Neural cell (in vitro differentiated cells): ENCODE measurements at regions not wholly inside any gene's neighbourhood (a gene's known extent, or its start where the extent isn't known, plus 50 kb on each side); places are given as distances from the start of the nearest gene placed in this dataset.

Source experiments
- H2AFZ ChIP-seq: fragments of 200-600, 300-800 bp; sonication (generic), shearing (Covaris generic); 2 replicates; pipeline ENCODE4 v1.6.0; 2014; ENCODE audit warnings: low read depth, mild to moderate bottlenecking, antibody characterized with exemption, low read length, moderate library complexity
- H3F3A ChIP-seq: fragments of 200-600 bp; shearing (Covaris generic); 2 replicates; pipeline ENCODE4 v1.6.1; 2016; ENCODE audit warnings: mild to moderate bottlenecking, moderate library complexity, mixed read lengths, antibody characterized with exemption, low read length; ENCODE audit not compliant: insufficient read depth, poor library complexity, severe bottlenecking
- H3K27ac ChIP-seq: fragments of 200-600, 300-800 bp; sonication (generic), shearing (Covaris generic); 2 replicates; pipeline ENCODE4 v1.5.1; 2014; ENCODE audit warnings: mild to moderate bottlenecking, low read length, moderate library complexity
- H3K27me3 ChIP-seq: fragments of 300-800, 200-600 bp; sonication (generic), shearing (Covaris generic); 2 replicates; pipeline ENCODE4 v1.6.0; 2014; ENCODE audit warnings: mild to moderate bottlenecking, low read depth, low read length, moderate library complexity; ENCODE audit not compliant: insufficient read depth
- H3K36me3 ChIP-seq: fragments of 300-800, 200-600 bp; sonication (generic), shearing (Covaris generic); 2 replicates; pipeline ENCODE4 v1.5.1; 2014; ENCODE audit warnings: mild to moderate bottlenecking, antibody characterized with exemption, low read length, moderate library complexity; ENCODE audit not compliant: insufficient read depth
- H3K4me2 ChIP-seq: fragments of 300-800, 200-600 bp; sonication (generic), shearing (Covaris generic); 2 replicates; pipeline ENCODE4 v1.6.0; 2014; ENCODE audit warnings: mild to moderate bottlenecking, low read length
- H3K4me3 ChIP-seq: fragments of 300-800, 200-600 bp; sonication (generic), shearing (Covaris generic); 2 replicates; pipeline ENCODE4 v1.5.1; 2014; ENCODE audit warnings: mild to moderate bottlenecking, low read length, moderate library complexity
- H3K79me2 ChIP-seq: fragments of 200-600 bp; shearing (Covaris generic); replicated peaks from 2 replicates; pipeline ENCODE4 v1.6.0; 2014; ENCODE audit warnings: mild to moderate bottlenecking, low read length, moderate library complexity; ENCODE audit not compliant: insufficient read depth
- H3K9ac ChIP-seq: fragments of 300-800, 200-600 bp; sonication (generic), shearing (Covaris generic); 2 replicates; pipeline ENCODE4 v1.6.1; 2016; ENCODE audit warnings: mild to moderate bottlenecking, low read length, mixed read lengths
- H3K9me2 ChIP-seq: fragments of 200-600 bp; shearing (Covaris generic); 2 replicates; pipeline ENCODE4 v1.6.1; 2016; ENCODE audit warnings: mild to moderate bottlenecking, low read length, mixed read lengths; ENCODE audit not compliant: insufficient read depth
- H3K9me3 ChIP-seq: fragments of 200-600, 300-800 bp; sonication (generic), shearing (Covaris generic); 2 replicates; pipeline ENCODE4 v1.6.1; 2016; ENCODE audit warnings: mild to moderate bottlenecking, mixed run types, low read length, moderate library complexity, mixed read lengths
- H4K20me1 ChIP-seq: fragments of 200-600 bp; shearing (Covaris generic); 2 replicates; pipeline ENCODE4 v1.6.1; 2016; ENCODE audit warnings: mild to moderate bottlenecking, mixed run types; ENCODE audit not compliant: insufficient read depth
- EP300 ChIP-seq: fragments of 450-650 bp; conservative IDR thresholded peaks from 2 replicates; pipeline ENCODE4 v1.6.1; 2014; ENCODE audit warnings: antibody characterized with exemption, mild to moderate bottlenecking, moderate library complexity; ENCODE audit not compliant: poor library complexity, severe bottlenecking
- EZH2 ChIP-seq: fragments of 200-600, 300-800 bp; shearing (Covaris generic), sonication (generic); IDR thresholded peaks from 2 replicates; pipeline ENCODE4 v1.6.1; 2014; ENCODE audit warnings: antibody characterized with exemption, low read length, borderline replicate concordance, mild to moderate bottlenecking; ENCODE audit not compliant: insufficient read depth, poor library complexity, severe bottlenecking
- MXI1 ChIP-seq: fragments of 450-650 bp; conservative IDR thresholded peaks from 2 replicates; pipeline ENCODE4 v1.6.1; 2014; ENCODE audit warnings: antibody characterized with exemption, mild to moderate bottlenecking; ENCODE audit not compliant: poor library complexity, severe bottlenecking
- POLR2AphosphoS5 ChIP-seq: IDR thresholded peaks from 2 replicates; pipeline ENCODE4 v1.6.1; 2012
- RAD21 ChIP-seq: fragments of 450-650 bp; conservative IDR thresholded peaks from 2 replicates; pipeline ENCODE4 v1.6.1; 2014; ENCODE audit warnings: antibody characterized with exemption, mild to moderate bottlenecking, moderate library complexity
- REST ChIP-seq: IDR thresholded peaks from 2 replicates; pipeline ENCODE4 v1.6.1; 2012; ENCODE audit warnings: borderline replicate concordance
- SMC3 ChIP-seq: fragments of 450-650 bp; conservative IDR thresholded peaks from 2 replicates; pipeline ENCODE4 v1.6.1; 2014; ENCODE audit warnings: antibody characterized with exemption, mild to moderate bottlenecking, moderate library complexity; ENCODE audit not compliant: poor library complexity
- TAF1 ChIP-seq: IDR thresholded peaks from 2 replicates; pipeline ENCODE4 v1.6.1; 2012; ENCODE audit warnings: low read depth
- TF ChIP-seq, protein P1 (sequence below): fragments of 450-650 bp; IDR thresholded peaks from 2 replicates; pipeline ENCODE4 v1.5.1; 2014; ENCODE audit warnings: antibody characterized with exemption, mild to moderate bottlenecking, moderate library complexity; ENCODE audit not compliant: poor library complexity, severe bottlenecking

- Histone ChIP-seq H4K20me1 (no peaks in the 10 kb centered on the region), H2AFZ (no peak overlapping the region), H3K79me2 (no peaks in the 10 kb centered on the region), H3F3A (no peaks in the 10 kb centered on the region), H3K9ac (no peak overlapping the region), H3K4me3 (no peak overlapping the region), H3K9me2 (no peaks in the 10 kb centered on the region), H3K4me2 (no peak overlapping the region), H3K27me3 (no peaks in the 10 kb centered on the region), H3K36me3 (no peaks in the 10 kb centered on the region), H3K9me3 (no peaks in the 10 kb centered on the region), H3K27ac (no peak overlapping the region)
- TF ChIP-seq RAD21 (no peak), EP300 (no peak), REST (no peak), MXI1 (no peak), EZH2 (no peak), TAF1 (no peak), SMC3 (no peak), POLR2AphosphoS5 (no peak)
- TF ChIP-seq, protein P1, sequence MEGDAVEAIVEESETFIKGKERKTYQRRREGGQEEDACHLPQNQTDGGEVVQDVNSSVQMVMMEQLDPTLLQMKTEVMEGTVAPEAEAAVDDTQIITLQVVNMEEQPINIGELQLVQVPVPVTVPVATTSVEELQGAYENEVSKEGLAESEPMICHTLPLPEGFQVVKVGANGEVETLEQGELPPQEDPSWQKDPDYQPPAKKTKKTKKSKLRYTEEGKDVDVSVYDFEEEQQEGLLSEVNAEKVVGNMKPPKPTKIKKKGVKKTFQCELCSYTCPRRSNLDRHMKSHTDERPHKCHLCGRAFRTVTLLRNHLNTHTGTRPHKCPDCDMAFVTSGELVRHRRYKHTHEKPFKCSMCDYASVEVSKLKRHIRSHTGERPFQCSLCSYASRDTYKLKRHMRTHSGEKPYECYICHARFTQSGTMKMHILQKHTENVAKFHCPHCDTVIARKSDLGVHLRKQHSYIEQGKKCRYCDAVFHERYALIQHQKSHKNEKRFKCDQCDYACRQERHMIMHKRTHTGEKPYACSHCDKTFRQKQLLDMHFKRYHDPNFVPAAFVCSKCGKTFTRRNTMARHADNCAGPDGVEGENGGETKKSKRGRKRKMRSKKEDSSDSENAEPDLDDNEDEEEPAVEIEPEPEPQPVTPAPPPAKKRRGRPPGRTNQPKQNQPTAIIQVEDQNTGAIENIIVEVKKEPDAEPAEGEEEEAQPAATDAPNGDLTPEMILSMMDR, result no peak
These were observed 96.6 kb upstream of the RPS6KA3 start for GRCh38 chrX:20363275-20363674.

DNA sequence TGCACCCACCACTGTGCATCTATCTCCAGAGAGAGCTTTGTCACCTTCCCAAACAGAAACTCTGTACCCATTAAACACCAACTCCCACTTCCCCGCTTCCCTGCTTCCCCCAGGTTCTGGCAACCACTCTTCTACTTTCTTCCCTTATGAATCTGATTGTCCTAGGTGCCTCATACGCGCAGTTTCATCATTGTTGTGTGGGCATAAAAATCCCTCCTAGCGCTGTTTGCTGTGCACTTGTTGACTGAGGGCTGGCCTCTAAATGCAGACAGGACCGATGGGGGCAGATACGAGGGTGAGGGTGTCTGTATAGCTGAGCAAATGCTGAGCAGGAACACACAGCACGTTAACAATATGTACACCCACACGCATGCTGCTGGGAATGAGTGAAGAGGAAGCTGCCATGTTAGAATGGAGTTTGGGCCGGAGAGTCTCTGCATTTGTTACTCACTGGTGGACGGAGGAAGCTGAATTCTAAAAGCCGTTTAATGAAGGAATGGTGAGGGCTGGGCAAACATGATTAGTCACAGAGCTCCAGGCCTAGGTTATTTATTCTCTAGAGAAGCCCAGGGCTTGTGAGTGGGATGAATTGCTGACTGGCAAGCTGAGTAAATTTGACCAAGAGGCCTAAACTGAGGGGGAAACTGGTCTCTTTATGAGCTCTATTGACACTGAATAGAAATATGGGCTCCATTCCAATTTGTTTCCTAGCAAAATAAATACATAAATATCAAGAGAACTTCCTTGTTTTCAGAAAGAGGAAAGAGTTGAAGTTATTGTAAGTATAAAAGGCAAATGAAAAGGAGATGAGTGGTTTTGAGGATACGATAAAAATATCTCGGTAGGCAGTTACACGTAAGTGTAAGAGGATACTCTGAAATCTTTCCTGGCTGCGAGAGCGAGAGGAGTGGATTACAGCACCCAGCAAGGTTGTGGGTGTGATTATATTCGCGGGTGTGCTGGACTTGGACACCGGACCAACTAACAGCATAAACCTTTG lies 95.9 kb upstream of the RPS6KA3 start:
- no peaks in the 10 kb centered on the region for H3K36me3 ChIP-seq
- H3K27ac ChIP-seq, result no peak overlapping the region
- no peaks in the 10 kb centered on the region for H3K9me3 ChIP-seq
- TF ChIP-seq, protein P1, result no peak
- TF ChIP-seq EZH2 (no peak), MXI1 (no peak), TAF1 (no peak)
- no peaks in the 10 kb centered on the region for H4K20me1 ChIP-seq
- H3K27me3 ChIP-seq, result no peaks in the 10 kb centered on the region
- H3F3A ChIP-seq, result no peaks in the 10 kb centered on the region
- no peak overlapping the region for H3K4me2 ChIP-seq
- no peaks in the 10 kb centered on the region for H3K9me2 ChIP-seq
- no peak overlapping the region for H3K9ac ChIP-seq
- no peaks in the 10 kb centered on the region for H3K79me2 ChIP-seq
- no peak overlapping the region for H3K4me3 ChIP-seq
- no peak overlapping the region for H2AFZ ChIP-seq
